Upper lobe of left lung (tissue), 6 donors: ENCODE measurements at regions not wholly inside any gene's neighbourhood (a gene's known extent, or its start where the extent isn't known, plus 50 kb on each side); places are given as distances from the start of the nearest gene placed in this dataset.
"Not testable (repeated sequence)": the region's sequence is repeated elsewhere in the genome, so short reads cannot be mapped to it uniquely, and the experiment has no call there.

Source experiments
- ATAC-seq, 2 donors: fragments of 200-7000 bp; cut with Tn5 transposase; one replicate each; pipeline ENCODE4 v1.9.1; 2022; ENCODE audit warnings: mild to moderate bottlenecking in 2 of 2, moderate library complexity in 2 of 2; ENCODE audit not compliant: low FRiP score in 2 of 2
- DNase-seq, 2 donors: peaks; one replicate each; pipeline ENCODE4 v3.0.0-alpha.2; 2019 to 2020
- H3K27ac ChIP-seq, 4 donors: fragments of 200-600 bp; sonication (generic); one replicate each; pipeline ENCODE4 v1.5.1; 2016 to 2019
- H3K27me3 ChIP-seq, 4 donors: fragments of 200-600 bp; sonication (generic); one replicate each; pipeline ENCODE4 v1.5.1; 2017 to 2019
- H3K36me3 ChIP-seq, 4 donors: fragments of 200-600 bp; sonication (generic); one replicate each; pipeline ENCODE4 v1.5.1; 2016 to 2019
- H3K4me1 ChIP-seq, 4 donors: fragments of 200-600 bp; sonication (generic); one replicate each; pipeline ENCODE4 v1.5.1; 2018 to 2019
- H3K4me3 ChIP-seq, 4 donors: fragments of 200-600 bp; sonication (generic); one replicate each; pipeline ENCODE4 v1.5.1; 2017 to 2019; ENCODE audit warnings: mild to moderate bottlenecking in 2 of 4, moderate library complexity in 1 of 4
- H3K9me3 ChIP-seq, 4 donors: fragments of 200-600 bp; sonication (generic); one replicate each; pipeline ENCODE4 v1.5.1; 2018 to 2019
- CTCF ChIP-seq, 6 experiments: fragments of 450-650 bp in 4 of 6; fragments of 200-600 bp in 2 of 6; sonication (generic) in 2 of 6; IDR thresholded peaks; one replicate each; pipeline ENCODE4 v1.5.1; 2016 to 2019; ENCODE audit warnings: antibody characterized with exemption in 6 of 6
- EP300 ChIP-seq, 4 donors: sonication (generic); formaldehyde crosslinking; IDR thresholded peaks; one replicate each; pipeline ENCODE4 v1.5.1; 2017; ENCODE audit warnings: antibody characterized with exemption in 4 of 4, control low read depth in 2 of 4
- POLR2A ChIP-seq, 4 donors: fragments of 450-650 bp; IDR thresholded peaks; one replicate each; pipeline ENCODE4 v1.5.1; 2016 to 2017; ENCODE audit warnings: antibody characterized with exemption in 4 of 4, mild to moderate bottlenecking in 2 of 4
- POLR2AphosphoS5 ChIP-seq, 2 donors: sonication (generic); formaldehyde crosslinking; IDR thresholded peaks; one replicate each; pipeline ENCODE4 v1.5.1; 2017; ENCODE audit warnings: antibody characterized with exemption in 2 of 2
- WGBS, 2 donors: methylation state at CpG; one replicate each; pipeline ENCODE4 v1.1.5; 2017 to 2018; 5-methylcytosine and 5-hydroxymethylcytosine counted together
- donor health status: DM: no; HTN: no; CAD: no; lungs with moderate emphysema.
- donor health status: DM: no; HTN: yes; CAD: no; lungs with severe emphysema.

DNA sequence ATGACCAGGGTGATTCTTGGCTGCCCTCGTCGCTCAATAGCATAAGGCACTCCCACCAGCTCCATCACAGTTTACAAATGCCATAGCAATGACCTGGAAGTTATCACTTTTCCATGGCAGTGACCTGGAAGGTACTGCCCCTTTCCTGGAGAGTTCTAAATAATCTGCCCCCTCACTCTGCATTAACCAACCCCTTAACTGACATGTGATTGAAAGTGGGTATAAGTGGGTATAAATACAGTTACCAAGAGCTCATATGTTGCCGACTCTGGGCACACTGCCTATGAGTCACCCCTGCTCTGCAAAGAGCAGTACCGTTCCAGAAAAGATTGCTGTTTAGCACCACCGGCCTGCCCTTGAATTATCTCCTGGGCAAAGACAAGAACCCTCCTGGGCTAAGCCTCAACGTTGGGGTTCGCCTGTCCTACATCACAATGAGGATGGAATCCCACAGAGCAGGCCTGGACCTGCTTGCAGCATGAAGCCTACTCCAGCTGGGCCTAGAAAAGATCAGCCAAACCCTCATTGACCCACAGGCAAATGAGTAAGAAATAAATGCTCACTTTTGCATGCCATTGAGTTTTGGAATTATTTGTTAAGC lies 95.2 kb upstream of the SEC14L1 start:
- no peak for ATAC-seq
- Histone ChIP-seq H3K27ac (no peak overlapping the region), H3K27me3 (no peaks in the 10 kb centered on the region), H3K4me3 (no peak overlapping the region), H3K36me3 (no peaks in the 10 kb centered on the region), H3K9me3 (no peaks in the 10 kb centered on the region), H3K4me1 (no peaks in the 10 kb centered on the region)
- TF ChIP-seq EP300 (IDR thresholded peaks at IDR 0.05) = no peak
- TF ChIP-seq POLR2A (IDR thresholded peaks at IDR 0.05) = no peak
- no peak for TF ChIP-seq POLR2AphosphoS5 (IDR thresholded peaks at IDR 0.05)
- no peak for TF ChIP-seq CTCF (IDR thresholded peaks at IDR 0.05)
- 90 to 93% methylated on average over 2 to 7 of the region's 7 CpGs for WGBS, 2 donors
- DNase-seq = no peak

DNA sequence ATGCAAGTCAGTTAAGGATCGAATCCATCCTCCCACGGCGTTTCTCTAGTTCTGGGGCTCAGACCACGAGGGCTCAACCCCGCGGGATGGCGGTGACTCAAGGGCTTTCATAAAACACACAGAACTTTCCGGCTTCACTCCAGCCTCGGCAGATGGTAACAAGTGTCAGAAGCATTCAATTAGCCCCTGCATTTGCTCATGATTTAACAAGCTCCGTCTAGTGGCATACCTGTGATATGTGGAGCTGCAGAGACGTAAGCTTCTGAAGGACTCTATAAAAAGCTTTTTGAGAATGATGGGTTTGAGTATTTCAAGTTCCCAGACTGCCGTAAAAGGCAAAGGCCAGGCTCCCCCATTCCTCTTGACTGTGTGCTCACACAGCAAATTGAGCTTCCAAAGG lies 91.3 kb upstream of the SEC14L1 start:
- Histone ChIP-seq H3K9me3 (no peaks in the 10 kb centered on the region), H3K27me3 (no peaks in the 10 kb centered on the region), H3K36me3 (no peaks in the 10 kb centered on the region), H3K4me3 (no peak overlapping the region), H3K4me1 (no peaks in the 10 kb centered on the region), H3K27ac (no peak overlapping the region)
- 59 to 65% methylated on average over 12 of the region's 12 CpGs for WGBS, 2 donors
- ATAC-seq (no peak), DNase-seq (no peak)
- TF ChIP-seq CTCF (IDR thresholded peaks at IDR 0.05) (no peak), POLR2A (IDR thresholded peaks at IDR 0.05) (no peak), POLR2AphosphoS5 (IDR thresholded peaks at IDR 0.05) (no peak), EP300 (IDR thresholded peaks at IDR 0.05) (no peak)

- H3K9me3 ChIP-seq, H3K27ac ChIP-seq, H3K4me3 ChIP-seq, DNase-seq, ATAC-seq, H3K27me3 ChIP-seq, H3K36me3 ChIP-seq, H3K4me1 ChIP-seq: not testable (repeated sequence)
- 90 to 94% methylated on average over 14 of the region's 14 CpGs for WGBS, 2 donors
Measured at GRCh38 chr17:77050901-77051300, 89.9 kb upstream of the SEC14L1 start.

DNA sequence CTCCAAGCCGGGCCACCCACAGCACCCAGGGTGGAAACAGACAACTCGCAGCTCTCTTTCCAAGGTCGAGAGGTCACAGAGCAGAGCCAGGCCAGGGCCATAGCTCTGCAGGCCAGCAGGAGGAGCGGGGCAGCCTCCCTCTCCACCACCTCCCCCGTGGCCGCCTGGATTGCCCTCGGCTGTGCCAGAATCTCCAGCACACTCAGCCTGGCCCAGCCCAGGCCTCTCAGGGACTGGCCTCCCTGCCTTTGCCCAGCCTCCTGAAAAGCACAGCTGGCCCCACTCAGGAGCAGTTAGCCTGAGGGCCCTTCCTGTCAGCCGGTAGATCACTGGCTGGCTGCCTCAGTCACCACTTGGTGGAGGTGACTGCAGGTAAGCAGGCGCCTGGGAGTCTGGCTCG lies 85.8 kb upstream of the SEC14L1 start:
- H3K36me3 ChIP-seq = no peaks in the 10 kb centered on the region
- H3K4me1 ChIP-seq = peaks cover 0 to 7% (median 0%) of the 10 kb centered on the region in 4 donors
- no peaks in the 10 kb centered on the region for H3K9me3 ChIP-seq
- TF ChIP-seq CTCF (IDR thresholded peaks at IDR 0.05) (no peak), POLR2AphosphoS5 (IDR thresholded peaks at IDR 0.05) (no peak), EP300 (IDR thresholded peaks at IDR 0.05) (no peak), POLR2A (IDR thresholded peaks at IDR 0.05) (no peak)
- H3K27ac ChIP-seq = no peak overlapping the region
- 65 to 90% methylated on average over 3 to 10 of the region's 10 CpGs for WGBS, 2 donors
- no peaks in the 10 kb centered on the region for H3K27me3 ChIP-seq
- ATAC-seq = peak in 1 of 2 donors; percentile 2
- H3K4me3 ChIP-seq = no peak overlapping the region
- peak; percentile 21 to 65 for DNase-seq

DNA sequence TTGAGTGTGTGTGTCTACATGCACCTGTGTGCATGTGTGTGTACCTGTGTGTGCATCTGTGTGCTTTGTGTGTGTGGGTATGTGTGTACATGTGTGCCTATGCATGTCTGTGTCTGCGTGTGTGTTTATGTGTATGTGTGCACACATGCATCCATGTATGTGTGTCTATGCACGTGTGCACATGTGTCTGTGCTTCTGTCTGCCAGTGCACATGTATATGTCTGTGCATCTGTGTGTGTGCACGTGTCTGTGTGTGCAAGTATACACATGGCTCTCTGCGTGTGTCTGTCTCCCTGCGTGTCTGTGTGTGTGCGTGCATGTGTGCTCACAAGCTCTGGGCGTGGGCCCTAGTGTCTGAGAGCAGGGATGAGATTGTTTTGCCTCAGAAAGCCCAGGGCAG lies 85.3 kb upstream of the SEC14L1 start:
- Histone ChIP-seq H3K27me3 (no peaks in the 10 kb centered on the region), H3K27ac (no peak overlapping the region), H3K4me3 (no peak overlapping the region), H3K4me1 (peaks cover 0 to 7% (median 0%) of the 10 kb centered on the region in 4 donors), H3K36me3 (no peaks in the 10 kb centered on the region), H3K9me3 (no peaks in the 10 kb centered on the region)
- no peak for DNase-seq
- ATAC-seq = no peak
- no peak for TF ChIP-seq CTCF (IDR thresholded peaks at IDR 0.05)
- no peak for TF ChIP-seq EP300 (IDR thresholded peaks at IDR 0.05)
- TF ChIP-seq POLR2A (IDR thresholded peaks at IDR 0.05) = no peak
- WGBS, 2 donors = 87 to 92% methylated on average over 5 to 7 of the region's 7 CpGs
